CD4-positive, alpha-beta T cell (primary cell): ENCODE measurements at regions not wholly inside any gene's neighbourhood (a gene's known extent, or its start where the extent isn't known, plus 50 kb on each side); places are given as distances from the start of the nearest gene placed in this dataset.

Experiments used
- ATAC-seq: fragments of 200-7000 bp; cut with Tn5 transposase; one replicate; pipeline ENCODE4 v1.10.0; 2022; ENCODE audit warnings: mild to moderate bottlenecking; ENCODE audit not compliant: poor library complexity
- CTCF ChIA-PET: fragments of 350-600 bp; sonication (Branson Sonifier 250); formaldehyde crosslinking; loops from one replicate; lab custom pipeline; 2021; ENCODE audit warnings: antibody characterized with exemption, inconsistent platforms; lab: Charles Lee
- POLR2A ChIA-PET: fragments of 350-600 bp; sonication (Branson Sonifier 250); formaldehyde crosslinking; loops from one replicate; lab custom pipeline; 2021; ENCODE audit warnings: antibody characterized with exemption, inconsistent platforms; lab: Charles Lee
- DNase-seq, 14 experiments: peaks; one replicate each; pipeline ENCODE4 v3.0.0-alpha.2; 2013 to 2020; ENCODE audit warnings: mixed read lengths in 2 of 14
- H3K27ac ChIP-seq, 2 donors: one replicate each; pipeline versions ENCODE4 v1.5.1 to v1.7.0; 2013; ENCODE audit warnings: low read length in 2 of 2, low read depth in 1 of 2, mild to moderate bottlenecking in 1 of 2
- H3K27me3 ChIP-seq, 2 experiments: 1 replicate in 1 of 2; 2 replicates in 1 of 2; pipeline versions ENCODE4 v1.6.1 to v1.7.0; 2013; ENCODE audit warnings: low read length in 2 of 2, control low read depth in 1 of 2, mild to moderate bottlenecking in 1 of 2, moderate library complexity in 1 of 2; ENCODE audit not compliant: insufficient read depth in 2 of 2, control insufficient read depth in 1 of 2
- H3K36me3 ChIP-seq: one replicate; pipeline ENCODE4 v1.6.1; 2013; ENCODE audit warnings: low read length, control low read depth; ENCODE audit not compliant: insufficient read depth
- H3K4me1 ChIP-seq: one replicate; pipeline ENCODE4 v1.6.1; 2013; ENCODE audit warnings: low read length, control low read depth; ENCODE audit not compliant: insufficient read depth
- H3K4me3 ChIP-seq: one replicate; pipeline ENCODE4 v1.5.1; 2013; ENCODE audit warnings: mild to moderate bottlenecking, low read length, moderate library complexity
- H3K9me3 ChIP-seq, 2 experiments: 1 replicate in 1 of 2; 2 replicates in 1 of 2; pipeline versions ENCODE4 v1.6.1 to v1.7.0; 2013; ENCODE audit warnings: low read length in 2 of 2, mild to moderate bottlenecking in 2 of 2, control low read depth in 1 of 2, moderate library complexity in 1 of 2; ENCODE audit not compliant: control insufficient read depth in 1 of 2, insufficient read depth in 1 of 2
- H3K27ac Mint-ChIP-seq: one replicate; pipeline ENCODE4 v1.8.0; 2020; ENCODE audit warnings: mixed read lengths
- H3K27me3 Mint-ChIP-seq: one replicate; pipeline ENCODE4 v1.8.0; 2021; ENCODE audit warnings: mixed read lengths
- H3K36me3 Mint-ChIP-seq: one replicate; pipeline ENCODE4 v1.8.0; 2021; ENCODE audit warnings: low read depth, mixed read lengths
- H3K4me1 Mint-ChIP-seq: one replicate; pipeline ENCODE4 v1.8.0; 2021; ENCODE audit warnings: low read depth, mixed read lengths
- H3K4me3 Mint-ChIP-seq: one replicate; pipeline ENCODE4 v1.8.0; 2020; ENCODE audit warnings: mild to moderate bottlenecking, mixed read lengths
- H3K9me3 Mint-ChIP-seq: one replicate; pipeline ENCODE4 v1.8.0; 2020; ENCODE audit warnings: mixed read lengths
- CTCF ChIP-seq: fragments of 200-600 bp; IDR thresholded peaks from one replicate; pipeline ENCODE4 v1.8.0; 2022; ENCODE audit warnings: antibody characterized with exemption, mild to moderate bottlenecking
- intact Hi-C, 2 experiments: fragments of 100-400 bp; cut with DNase I in 1 of 2; cut with micrococcal nuclease in 1 of 2; formaldehyde crosslinking; loops; one replicate each; pipeline versions ENCODE4 v1.15.1 to v1.9.0; 2023 to 2025; cut with DNase I, micrococcal nuclease

- TF ChIP-seq CTCF, result no peak
- no peak for ATAC-seq
- peaks cover 4 to 37% of the 10 kb centered on the region in 2 experiments for H3K9me3 ChIP-seq
- H3K27ac Mint-ChIP-seq, result no peak overlapping the region
- no peak overlapping the region for H3K4me3 ChIP-seq
- intact Hi-C loops, result no loop called here
- no peak overlapping the region for H3K27ac ChIP-seq
- CTCF ChIA-PET, result no interaction called here
- no peaks in the 10 kb centered on the region for H3K27me3 Mint-ChIP-seq
- H3K4me1 ChIP-seq, result no peaks in the 10 kb centered on the region
- H3K36me3 Mint-ChIP-seq, result peaks cover 5% of the 10 kb centered on the region
- no peak overlapping the region for H3K4me3 Mint-ChIP-seq
- POLR2A ChIA-PET, result no interaction called here
- no peaks in the 10 kb centered on the region for H3K4me1 Mint-ChIP-seq
- no peaks in the 10 kb centered on the region for H3K27me3 ChIP-seq
- H3K9me3 Mint-ChIP-seq, result peaks cover 3% of the 10 kb centered on the region
- DNase-seq, result no peak
- no peaks in the 10 kb centered on the region for H3K36me3 ChIP-seq
Observed at GRCh38 chr7:343227-343822, 53.4 kb downstream of the FOXL3 start.

GRCh38 chr7:343864-344607 lies 54.1 kb downstream of the FOXL3 start:
- H3K27ac Mint-ChIP-seq, result no peak overlapping the region
- no peak for ATAC-seq

GRCh38 chr7:344608-344994 lies 54.6 kb downstream of the FOXL3 start:
- Mint-ChIP-seq H3K36me3 (peaks cover 5% of the 10 kb centered on the region), H3K27me3 (no peaks in the 10 kb centered on the region), H3K4me3 (no peak overlapping the region), H3K27ac (no peak overlapping the region), H3K9me3 (peaks cover 3% of the 10 kb centered on the region), H3K4me1 (no peaks in the 10 kb centered on the region)
- ATAC-seq (no peak), DNase-seq (no peak)
- intact Hi-C loops, result no loop called here
- no peak for TF ChIP-seq CTCF
- no peak overlapping the region for H3K4me3 ChIP-seq
- ChIA-PET CTCF (no interaction called here), POLR2A (no interaction called here)
- H3K27ac ChIP-seq, result no peak overlapping the region
- peaks cover 4 to 50% of the 10 kb centered on the region in 2 experiments for H3K9me3 ChIP-seq
- H3K27me3 ChIP-seq, result no peaks in the 10 kb centered on the region
- peaks cover 1% of the 10 kb centered on the region for H3K4me1 ChIP-seq
- H3K36me3 ChIP-seq, result no peaks in the 10 kb centered on the region

More at GRCh38 chr7:343864-344607, 54.1 kb downstream of the FOXL3 start:
- no peaks in the 10 kb centered on the region for H3K4me1 ChIP-seq
- no peaks in the 10 kb centered on the region for H3K27me3 Mint-ChIP-seq
- CTCF ChIA-PET, result no interaction called here
- POLR2A ChIA-PET, result no interaction called here
- no peak overlapping the region for H3K4me3 Mint-ChIP-seq
- peaks cover 3% of the 10 kb centered on the region for H3K9me3 Mint-ChIP-seq
- intact Hi-C loops, result no loop called here
- no peak for DNase-seq
- no peaks in the 10 kb centered on the region for H3K27me3 ChIP-seq
- H3K4me1 Mint-ChIP-seq, result no peaks in the 10 kb centered on the region
- no peak for TF ChIP-seq CTCF
- H3K27ac ChIP-seq, result no peak overlapping the region
- H3K9me3 ChIP-seq, result peaks cover 4 to 44% of the 10 kb centered on the region in 2 experiments
- no peaks in the 10 kb centered on the region for H3K36me3 ChIP-seq
- H3K4me3 ChIP-seq, result no peak overlapping the region
- H3K36me3 Mint-ChIP-seq, result peaks cover 5% of the 10 kb centered on the region
